ENCODE measurements at regions not wholly inside any gene's neighbourhood (a gene's known extent, or its start where the extent isn't known, plus 50 kb on each side); places are given as distances from the start of the nearest gene placed in this dataset.

GRCh38 chr10:105634281-105634680 lies 993.2 kb downstream of the SORCS3 start:
- Mint-ChIP-seq H3K4me1 (no peaks in the 10 kb centered on the region), H3K4me3 (no peak overlapping the region)

GRCh38 chr10:105615715-105616365 lies 974.8 kb downstream of the SORCS3 start:
- H3K4me3 Mint-ChIP-seq, result no peak overlapping the region
- peak overlapping the region in 2 of 3 experiments; percentile 9 to 25 for H3K27ac Mint-ChIP-seq
- H3K4me1 Mint-ChIP-seq, result peaks cover 6% of the 10 kb centered on the region
- H3K36me3 Mint-ChIP-seq (ENCODE audit: low read depth), result no peaks in the 10 kb centered on the region
- no peaks in the 10 kb centered on the region for H3K9me3 Mint-ChIP-seq
- H3K27me3 Mint-ChIP-seq (ENCODE audit: low read depth), result no peaks in the 10 kb centered on the region
- no peak for TF ChIP-seq CTCF (IDR thresholded peaks at IDR 0.05; ENCODE audit: unreplicated experiment in 3 of 3)

More at GRCh38 chr10:105634281-105634680, 993.2 kb downstream of the SORCS3 start:
- H3K27ac Mint-ChIP-seq, result no peak overlapping the region
- peaks cover 8% of the 10 kb centered on the region for H3K9me3 Mint-ChIP-seq
- TF ChIP-seq CTCF (IDR thresholded peaks at IDR 0.05; ENCODE audit: unreplicated experiment in 3 of 3), result no peak
- H3K36me3 Mint-ChIP-seq (ENCODE audit: low read depth), result no peaks in the 10 kb centered on the region
- no peaks in the 10 kb centered on the region for H3K27me3 Mint-ChIP-seq (ENCODE audit: low read depth)

GRCh38 chr10:105611244-105611798 lies 970.2 kb downstream of the SORCS3 start:
- Mint-ChIP-seq H3K27me3 (ENCODE audit: low read depth) (no peaks in the 10 kb centered on the region), H3K36me3 (ENCODE audit: low read depth) (no peaks in the 10 kb centered on the region), H3K27ac (no peak overlapping the region), H3K4me3 (no peak overlapping the region), H3K4me1 (peaks cover 6% of the 10 kb centered on the region), H3K9me3 (peaks cover 8% of the 10 kb centered on the region)
- TF ChIP-seq CTCF (IDR thresholded peaks at IDR 0.05; ENCODE audit: unreplicated experiment in 3 of 3), result no peak

GRCh38 chr10:105609451-105609850 lies 968.4 kb downstream of the SORCS3 start:
- H3K36me3 Mint-ChIP-seq (ENCODE audit: low read depth), result no peaks in the 10 kb centered on the region
- H3K4me3 Mint-ChIP-seq, result no peak overlapping the region
- no peak overlapping the region for H3K27ac Mint-ChIP-seq
- peaks cover 7% of the 10 kb centered on the region for H3K4me1 Mint-ChIP-seq
- H3K27me3 Mint-ChIP-seq (ENCODE audit: low read depth), result no peaks in the 10 kb centered on the region
- H3K9me3 Mint-ChIP-seq, result peaks cover 8% of the 10 kb centered on the region
- no peak for TF ChIP-seq CTCF (IDR thresholded peaks at IDR 0.05; ENCODE audit: unreplicated experiment in 3 of 3)

- Mint-ChIP-seq H3K4me3 (no peak overlapping the region), H3K27me3 (ENCODE audit: low read depth) (no peaks in the 10 kb centered on the region), H3K4me1 (peaks cover 11% of the 10 kb centered on the region), H3K9me3 (peaks cover 13% of the 10 kb centered on the region), H3K36me3 (ENCODE audit: low read depth) (no peaks in the 10 kb centered on the region), H3K27ac (no peak overlapping the region)
- no peak for TF ChIP-seq CTCF (IDR thresholded peaks at IDR 0.05; ENCODE audit: unreplicated experiment in 3 of 3)
Measured at GRCh38 chr10:105605918-105606317, 964.8 kb downstream of the SORCS3 start.

- Mint-ChIP-seq H3K27me3 (ENCODE audit: low read depth) (no peaks in the 10 kb centered on the region), H3K4me1 (peaks cover 11% of the 10 kb centered on the region), H3K9me3 (peaks cover 13% of the 10 kb centered on the region)
Measured at GRCh38 chr10:105605104-105605503, 964.0 kb downstream of the SORCS3 start.

More at GRCh38 chr10:105605104-105605503, 964.0 kb downstream of the SORCS3 start:
- no peak overlapping the region for H3K27ac Mint-ChIP-seq
- no peak for TF ChIP-seq CTCF (IDR thresholded peaks at IDR 0.05; ENCODE audit: unreplicated experiment in 3 of 3)
- no peak overlapping the region for H3K4me3 Mint-ChIP-seq
- H3K36me3 Mint-ChIP-seq (ENCODE audit: low read depth), result no peaks in the 10 kb centered on the region
